ENCODE measurements at regions not wholly inside any gene's neighbourhood (a gene's known extent, or its start where the extent isn't known, plus 50 kb on each side); places are given as distances from the start of the nearest gene placed in this dataset.

GRCh38 chr12:66960006-66960405, 281.1 kb upstream of the GRIP1 start:
- Histone ChIP-seq H3K27ac (no peak overlapping the region), H3K4me1 (no peaks in the 10 kb centered on the region), H3K9me3 (no peaks in the 10 kb centered on the region), H3K27me3 (peaks cover 0 to 2% (median 0%) of the 10 kb centered on the region in 7 donors), H3K36me3 (no peaks in the 10 kb centered on the region), H3K4me3 (no peak overlapping the region)
- no peak for ATAC-seq
- WGBS, 2 donors, result 72 to 75% methylated on average over 1 of the region's 1 CpG
- TF ChIP-seq, protein P1, sequence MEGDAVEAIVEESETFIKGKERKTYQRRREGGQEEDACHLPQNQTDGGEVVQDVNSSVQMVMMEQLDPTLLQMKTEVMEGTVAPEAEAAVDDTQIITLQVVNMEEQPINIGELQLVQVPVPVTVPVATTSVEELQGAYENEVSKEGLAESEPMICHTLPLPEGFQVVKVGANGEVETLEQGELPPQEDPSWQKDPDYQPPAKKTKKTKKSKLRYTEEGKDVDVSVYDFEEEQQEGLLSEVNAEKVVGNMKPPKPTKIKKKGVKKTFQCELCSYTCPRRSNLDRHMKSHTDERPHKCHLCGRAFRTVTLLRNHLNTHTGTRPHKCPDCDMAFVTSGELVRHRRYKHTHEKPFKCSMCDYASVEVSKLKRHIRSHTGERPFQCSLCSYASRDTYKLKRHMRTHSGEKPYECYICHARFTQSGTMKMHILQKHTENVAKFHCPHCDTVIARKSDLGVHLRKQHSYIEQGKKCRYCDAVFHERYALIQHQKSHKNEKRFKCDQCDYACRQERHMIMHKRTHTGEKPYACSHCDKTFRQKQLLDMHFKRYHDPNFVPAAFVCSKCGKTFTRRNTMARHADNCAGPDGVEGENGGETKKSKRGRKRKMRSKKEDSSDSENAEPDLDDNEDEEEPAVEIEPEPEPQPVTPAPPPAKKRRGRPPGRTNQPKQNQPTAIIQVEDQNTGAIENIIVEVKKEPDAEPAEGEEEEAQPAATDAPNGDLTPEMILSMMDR (IDR thresholded peaks at IDR 0.05), result no peak
- no peak for DNase-seq
- intact Hi-C loops (cut with DNase I), result no loop called here

DNA sequence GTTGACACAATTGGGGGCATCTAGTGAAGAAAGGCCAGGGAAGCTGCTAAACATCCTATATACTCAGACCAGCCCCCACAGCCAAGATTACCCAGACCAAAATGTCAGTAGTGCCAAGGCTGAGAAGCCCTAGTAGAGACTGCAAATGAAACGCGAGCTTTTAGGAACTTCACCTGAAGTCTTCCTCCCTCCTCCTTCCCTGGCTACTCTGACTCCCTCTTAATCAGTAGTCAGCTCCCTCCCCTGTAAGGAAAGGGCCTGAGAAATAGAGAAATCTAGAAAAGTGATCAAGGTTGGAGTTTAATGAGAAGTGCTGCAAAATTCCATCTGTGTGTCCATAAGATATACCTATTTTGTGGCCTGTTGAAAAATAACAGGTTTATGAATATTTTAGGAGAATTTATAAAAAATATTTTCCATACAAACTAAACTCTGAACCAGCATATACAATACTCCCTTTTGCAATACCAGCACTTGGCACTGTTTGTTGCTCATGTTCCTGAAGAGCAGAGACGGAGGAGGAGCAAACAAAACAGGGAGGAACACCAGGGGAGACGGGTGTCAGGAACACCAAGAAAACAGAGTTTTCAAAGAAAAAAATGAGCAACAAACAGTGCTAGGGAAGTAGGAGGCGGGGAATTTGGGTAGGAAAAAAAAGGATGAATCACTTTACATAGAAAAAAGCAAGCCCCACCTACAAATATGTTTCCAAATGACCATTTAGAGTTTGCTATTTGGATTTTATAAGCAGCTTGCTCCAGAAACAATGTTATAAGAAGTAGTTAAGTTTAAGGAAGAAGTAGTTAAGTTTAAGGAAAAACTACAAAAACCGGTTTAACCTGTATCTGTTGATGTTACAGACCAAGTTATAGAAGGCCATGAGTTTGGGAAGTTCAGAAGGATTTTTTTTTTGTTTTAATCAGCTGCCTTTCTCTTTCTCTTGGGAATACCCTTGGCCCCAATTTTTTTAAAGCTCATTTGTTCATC, 282.1 kb upstream of the GRIP1 start:
- intact Hi-C loops (cut with DNase I), result no loop called here
- H3K27me3 ChIP-seq, result peaks cover 0 to 3% (median 0%) of the 10 kb centered on the region in 7 donors
- H3K4me3 ChIP-seq, result no peak overlapping the region
- WGBS, 2 donors, result 64 to 71% methylated on average over 6 of the region's 6 CpGs
- no peaks in the 10 kb centered on the region for H3K4me1 ChIP-seq
- H3K36me3 ChIP-seq, result no peaks in the 10 kb centered on the region
- H3K27ac ChIP-seq, result no peak overlapping the region
- no peaks in the 10 kb centered on the region for H3K9me3 ChIP-seq
- ATAC-seq (no peak), DNase-seq (no peak)
- TF ChIP-seq, protein P1 (IDR thresholded peaks at IDR 0.05), result no peak

GRCh38 chr12:66962290-66962689, 283.4 kb upstream of the GRIP1 start:
- no peak for ATAC-seq
- intact Hi-C loops (cut with DNase I), result no loop called here

GRCh38 chr12:66963901-66964300, 285.0 kb upstream of the GRIP1 start:
- H3K27me3 ChIP-seq, result peaks cover 0 to 3% (median 0%) of the 10 kb centered on the region in 7 donors
- no peaks in the 10 kb centered on the region for H3K36me3 ChIP-seq
- intact Hi-C loops (cut with DNase I), result no loop called here
- H3K4me3 ChIP-seq, result no peak overlapping the region
- WGBS, 2 donors, result 96 to 97% methylated on average over 4 of the region's 4 CpGs
- no peak for ATAC-seq
- no peak for DNase-seq
- no peaks in the 10 kb centered on the region for H3K9me3 ChIP-seq
- no peak overlapping the region for H3K27ac ChIP-seq
- TF ChIP-seq, protein P1 (IDR thresholded peaks at IDR 0.05), result no peak
- no peaks in the 10 kb centered on the region for H3K4me1 ChIP-seq

More at GRCh38 chr12:66962290-66962689, 283.4 kb upstream of the GRIP1 start:
- 74 to 76% methylated on average over 9 of the region's 9 CpGs for WGBS, 2 donors
- Histone ChIP-seq H3K27me3 (peaks cover 0 to 3% (median 0%) of the 10 kb centered on the region in 7 donors), H3K36me3 (no peaks in the 10 kb centered on the region), H3K4me3 (no peak overlapping the region), H3K27ac (no peak overlapping the region), H3K9me3 (no peaks in the 10 kb centered on the region), H3K4me1 (no peaks in the 10 kb centered on the region)
- TF ChIP-seq, protein P1 (IDR thresholded peaks at IDR 0.05), result no peak
- no peak for DNase-seq

All from heart right ventricle (tissue), 16 donors.